ENCODE measurements at regions not wholly inside any gene's neighbourhood (a gene's known extent, or its start where the extent isn't known, plus 50 kb on each side); places are given as distances from the start of the nearest gene placed in this dataset.

GRCh38 chr4:55763996-55764395, 55.6 kb upstream of the EXOC1L start:
- H3K27ac Mint-ChIP-seq: peak overlapping the region in 1 of 7 donors; percentile 4

GRCh38 chr4:55765070-55765469, 54.5 kb upstream of the EXOC1L start:
- no peaks in the 10 kb centered on the region for H3K9me3 ChIP-seq (replicated peaks in 1 of 2; ENCODE audit: control insufficient read depth in 1 of 2, insufficient read depth in 1 of 2, low read length in 2 of 2)
- no peak overlapping the region for H2AFZ ChIP-seq (ENCODE audit: insufficient read depth, low read depth, low read length, poor library complexity, severe bottlenecking)
- no peak for DNase-seq
- TF ChIP-seq CTCF (IDR thresholded peaks at IDR 0.05): no peak
- no peak overlapping the region for H3K27ac ChIP-seq (ENCODE audit: low read depth in 1 of 2, low read length in 2 of 2)
- H3K27me3 ChIP-seq (ENCODE audit: control insufficient read depth in 2 of 2, insufficient read depth in 2 of 2, low read length in 2 of 2): no peaks in the 10 kb centered on the region
- no peak overlapping the region for H3K27ac Mint-ChIP-seq
- H3K4me1 Mint-ChIP-seq: no peaks in the 10 kb centered on the region
- no peaks in the 10 kb centered on the region for H3K36me3 Mint-ChIP-seq
- 100% methylated on average over 1 of the region's 6 CpGs for whole genome bisulfite sequencing (ENCODE audit: insufficient coverage)
- H4K20me1 ChIP-seq (ENCODE audit: insufficient read depth, low read length): no peaks in the 10 kb centered on the region
- H3K4me2 ChIP-seq (replicated peaks; ENCODE audit: extremely low read depth, low read length, poor library complexity, severe bottlenecking): no peak overlapping the region
- H3K4me3 ChIP-seq (replicated peaks in 1 of 3; ENCODE audit: low read depth in 2 of 3, low read length in 3 of 3): no peak overlapping the region
- H3K4me1 ChIP-seq (ENCODE audit: control insufficient read depth in 1 of 2, insufficient read depth in 2 of 2, low read length in 2 of 2): no peaks in the 10 kb centered on the region
- peaks cover 0 to 2% (median 0%) of the 10 kb centered on the region in 3 donors for H3K27me3 Mint-ChIP-seq (ENCODE audit: low read depth in 3 of 3)
- intact Hi-C loops (cut with micrococcal nuclease): no loop called here
- H3K79me2 ChIP-seq (ENCODE audit: insufficient read depth, low read length): no peaks in the 10 kb centered on the region
- no peak overlapping the region for H3K4me3 Mint-ChIP-seq
- H3K36me3 ChIP-seq (replicated peaks in 1 of 2; ENCODE audit: control insufficient read depth in 1 of 2, insufficient read depth in 2 of 2, low read length in 2 of 2): no peaks in the 10 kb centered on the region
- no peak overlapping the region for H3K9ac ChIP-seq (ENCODE audit: insufficient read depth, low read length, poor library complexity, severe bottlenecking)
- peaks cover 0 to 2% (median 0%) of the 10 kb centered on the region in 7 donors for H3K9me3 Mint-ChIP-seq

More at GRCh38 chr4:55763996-55764395, 55.6 kb upstream of the EXOC1L start:
- Histone ChIP-seq H3K9ac (ENCODE audit: insufficient read depth, low read length, poor library complexity, severe bottlenecking) (no peak overlapping the region), H3K4me3 (replicated peaks in 1 of 3; ENCODE audit: low read depth in 2 of 3, low read length in 3 of 3) (no peak overlapping the region), H3K9me3 (replicated peaks in 1 of 2; ENCODE audit: control insufficient read depth in 1 of 2, insufficient read depth in 1 of 2, low read length in 2 of 2) (no peaks in the 10 kb centered on the region), H3K27me3 (ENCODE audit: control insufficient read depth in 2 of 2, insufficient read depth in 2 of 2, low read length in 2 of 2) (no peaks in the 10 kb centered on the region), H2AFZ (ENCODE audit: insufficient read depth, low read depth, low read length, poor library complexity, severe bottlenecking) (no peak overlapping the region), H4K20me1 (ENCODE audit: insufficient read depth, low read length) (no peaks in the 10 kb centered on the region), H3K79me2 (ENCODE audit: insufficient read depth, low read length) (no peaks in the 10 kb centered on the region), H3K27ac (ENCODE audit: low read depth in 1 of 2, low read length in 2 of 2) (no peak overlapping the region), H3K36me3 (replicated peaks in 1 of 2; ENCODE audit: control insufficient read depth in 1 of 2, insufficient read depth in 2 of 2, low read length in 2 of 2) (no peaks in the 10 kb centered on the region), H3K4me2 (replicated peaks; ENCODE audit: extremely low read depth, low read length, poor library complexity, severe bottlenecking) (no peak overlapping the region), H3K4me1 (ENCODE audit: control insufficient read depth in 1 of 2, insufficient read depth in 2 of 2, low read length in 2 of 2) (no peaks in the 10 kb centered on the region)
- no peaks in the 10 kb centered on the region for H3K36me3 Mint-ChIP-seq
- H3K4me1 Mint-ChIP-seq: no peaks in the 10 kb centered on the region
- intact Hi-C loops (cut with micrococcal nuclease): no loop called here
- DNase-seq: no peak
- H3K27me3 Mint-ChIP-seq (ENCODE audit: low read depth in 3 of 3): peaks cover 0 to 2% (median 0%) of the 10 kb centered on the region in 3 donors
- peaks cover 0 to 2% (median 0%) of the 10 kb centered on the region in 7 donors for H3K9me3 Mint-ChIP-seq
- no peak overlapping the region for H3K4me3 Mint-ChIP-seq
- WGBS (ENCODE audit: insufficient coverage): no CpG with 5 or more reads among the region's 2 CpGs
- TF ChIP-seq CTCF (IDR thresholded peaks at IDR 0.05): no peak

Measured in CD14-positive monocyte (primary cell).